Stomach (tissue), 4 donors: ENCODE measurements at regions not wholly inside any gene's neighbourhood (a gene's known extent, or its start where the extent isn't known, plus 50 kb on each side); places are given as distances from the start of the nearest gene placed in this dataset.

Experiments
- POLR2A ChIP-seq, 4 donors: fragments of 450-650 bp; IDR thresholded peaks; one replicate each; pipeline ENCODE4 v1.6.1; 2016; ENCODE audit warnings: antibody characterized with exemption in 4 of 4, control low read depth in 2 of 4, mild to moderate bottlenecking in 1 of 4, moderate library complexity in 1 of 4
- POLR2AphosphoS5 ChIP-seq, 3 donors: sonication (generic); formaldehyde crosslinking; IDR thresholded peaks; one replicate each; pipeline ENCODE4 v1.6.1; 2016; ENCODE audit warnings: antibody characterized with exemption in 3 of 3
- TF ChIP-seq, protein P1 (sequence below), 7 experiments: fragments of 450-650 bp in 4 of 7; fragments of 200-600 bp in 3 of 7; sonication (generic) in 3 of 7; IDR thresholded peaks; one replicate each; pipeline ENCODE4 v1.5.1; 2016 to 2019; ENCODE audit warnings: antibody characterized with exemption in 7 of 7, control low read depth in 2 of 7, mild to moderate bottlenecking in 1 of 7

DNA sequence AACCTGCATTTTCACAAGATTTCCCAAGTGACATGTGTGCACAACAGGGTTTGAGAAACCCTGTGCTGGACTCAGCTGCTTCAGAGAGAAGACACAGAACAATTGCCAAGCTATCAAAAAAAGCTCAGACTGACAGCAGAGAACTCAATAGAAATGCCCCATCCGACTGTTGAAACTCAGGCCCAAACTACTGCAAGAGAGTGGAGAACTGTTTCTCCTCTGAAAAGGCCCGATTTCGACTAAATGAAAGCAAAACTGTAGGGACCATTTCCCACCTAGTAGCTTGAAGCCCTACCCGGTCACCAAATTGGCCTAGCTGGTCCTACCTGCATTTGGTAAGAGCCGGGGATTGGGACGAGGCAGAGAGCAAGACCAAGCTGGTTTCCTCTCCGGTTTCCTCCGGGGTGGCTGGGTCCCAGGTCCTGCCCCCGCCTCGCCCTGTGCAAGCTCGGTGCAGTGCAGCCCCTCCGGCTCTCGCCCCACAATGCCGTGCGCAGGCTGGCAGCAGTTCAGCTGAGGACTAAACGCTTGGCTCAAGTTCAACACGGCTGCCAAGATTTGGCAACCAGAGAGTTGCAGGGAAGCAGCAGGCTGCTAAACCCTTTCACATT is 1180.6 kb downstream of the VRK1 start:
- TF ChIP-seq POLR2A (IDR thresholded peaks at IDR 0.05) = no peak
- TF ChIP-seq, protein P1, sequence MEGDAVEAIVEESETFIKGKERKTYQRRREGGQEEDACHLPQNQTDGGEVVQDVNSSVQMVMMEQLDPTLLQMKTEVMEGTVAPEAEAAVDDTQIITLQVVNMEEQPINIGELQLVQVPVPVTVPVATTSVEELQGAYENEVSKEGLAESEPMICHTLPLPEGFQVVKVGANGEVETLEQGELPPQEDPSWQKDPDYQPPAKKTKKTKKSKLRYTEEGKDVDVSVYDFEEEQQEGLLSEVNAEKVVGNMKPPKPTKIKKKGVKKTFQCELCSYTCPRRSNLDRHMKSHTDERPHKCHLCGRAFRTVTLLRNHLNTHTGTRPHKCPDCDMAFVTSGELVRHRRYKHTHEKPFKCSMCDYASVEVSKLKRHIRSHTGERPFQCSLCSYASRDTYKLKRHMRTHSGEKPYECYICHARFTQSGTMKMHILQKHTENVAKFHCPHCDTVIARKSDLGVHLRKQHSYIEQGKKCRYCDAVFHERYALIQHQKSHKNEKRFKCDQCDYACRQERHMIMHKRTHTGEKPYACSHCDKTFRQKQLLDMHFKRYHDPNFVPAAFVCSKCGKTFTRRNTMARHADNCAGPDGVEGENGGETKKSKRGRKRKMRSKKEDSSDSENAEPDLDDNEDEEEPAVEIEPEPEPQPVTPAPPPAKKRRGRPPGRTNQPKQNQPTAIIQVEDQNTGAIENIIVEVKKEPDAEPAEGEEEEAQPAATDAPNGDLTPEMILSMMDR (IDR thresholded peaks at IDR 0.05) = no peak
- TF ChIP-seq POLR2AphosphoS5 (IDR thresholded peaks at IDR 0.05) = peak; percentile 20 to 62 (median 47)
